Uterus (tissue), 2 donors: ENCODE measurements at regions not wholly inside any gene's neighbourhood (a gene's known extent, or its start where the extent isn't known, plus 50 kb on each side); places are given as distances from the start of the nearest gene placed in this dataset.

Source experiments
- POLR2A ChIP-seq, 2 donors: fragments of 450-650 bp; IDR thresholded peaks; one replicate each; pipeline ENCODE4 v1.6.1; 2016; ENCODE audit warnings: antibody characterized with exemption in 2 of 2, mild to moderate bottlenecking in 1 of 2, moderate library complexity in 1 of 2
- TF ChIP-seq, protein P1 (sequence below), 4 experiments: fragments of 200-600 bp in 2 of 4; fragments of 450-650 bp in 2 of 4; sonication (generic) in 2 of 4; IDR thresholded peaks; one replicate each; pipeline ENCODE4 v1.5.1; 2016 to 2019; ENCODE audit warnings: antibody characterized with exemption in 4 of 4, mild to moderate bottlenecking in 2 of 4, moderate library complexity in 1 of 4

DNA sequence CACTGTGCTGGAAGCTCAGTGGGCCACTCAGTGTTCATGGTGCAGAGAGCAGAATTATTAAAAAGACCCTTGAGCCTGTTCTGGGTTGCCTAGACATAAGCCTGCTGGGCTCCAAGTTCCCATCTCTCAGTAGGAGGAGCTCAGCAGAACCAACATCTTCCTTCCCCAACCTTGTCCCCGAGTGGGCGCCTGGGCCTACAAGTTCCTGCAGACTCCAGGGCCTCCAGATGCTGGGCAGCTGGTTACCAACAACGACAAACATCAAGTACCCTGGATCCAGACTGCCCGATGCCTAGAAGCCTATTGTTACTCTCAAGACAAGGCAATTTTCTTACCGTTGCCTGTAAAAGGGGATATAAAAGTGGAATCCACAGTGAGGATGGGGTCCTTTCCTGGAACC is 214.2 kb downstream of the HAUS1 start:
- TF ChIP-seq POLR2A (IDR thresholded peaks at IDR 0.05), result no peak
- TF ChIP-seq, protein P1, sequence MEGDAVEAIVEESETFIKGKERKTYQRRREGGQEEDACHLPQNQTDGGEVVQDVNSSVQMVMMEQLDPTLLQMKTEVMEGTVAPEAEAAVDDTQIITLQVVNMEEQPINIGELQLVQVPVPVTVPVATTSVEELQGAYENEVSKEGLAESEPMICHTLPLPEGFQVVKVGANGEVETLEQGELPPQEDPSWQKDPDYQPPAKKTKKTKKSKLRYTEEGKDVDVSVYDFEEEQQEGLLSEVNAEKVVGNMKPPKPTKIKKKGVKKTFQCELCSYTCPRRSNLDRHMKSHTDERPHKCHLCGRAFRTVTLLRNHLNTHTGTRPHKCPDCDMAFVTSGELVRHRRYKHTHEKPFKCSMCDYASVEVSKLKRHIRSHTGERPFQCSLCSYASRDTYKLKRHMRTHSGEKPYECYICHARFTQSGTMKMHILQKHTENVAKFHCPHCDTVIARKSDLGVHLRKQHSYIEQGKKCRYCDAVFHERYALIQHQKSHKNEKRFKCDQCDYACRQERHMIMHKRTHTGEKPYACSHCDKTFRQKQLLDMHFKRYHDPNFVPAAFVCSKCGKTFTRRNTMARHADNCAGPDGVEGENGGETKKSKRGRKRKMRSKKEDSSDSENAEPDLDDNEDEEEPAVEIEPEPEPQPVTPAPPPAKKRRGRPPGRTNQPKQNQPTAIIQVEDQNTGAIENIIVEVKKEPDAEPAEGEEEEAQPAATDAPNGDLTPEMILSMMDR (IDR thresholded peaks at IDR 0.05), result no peak
